HG03196 (cell line): ENCODE measurements at regions not wholly inside any gene's neighbourhood (a gene's known extent, or its start where the extent isn't known, plus 50 kb on each side); places are given as distances from the start of the nearest gene placed in this dataset.

Experiments
- ATAC-seq: cut with Tn5 transposase; IDR thresholded peaks from one replicate; pipeline ENCODE4 v1.9.1; 2021; ENCODE audit not compliant: unreplicated experiment

DNA sequence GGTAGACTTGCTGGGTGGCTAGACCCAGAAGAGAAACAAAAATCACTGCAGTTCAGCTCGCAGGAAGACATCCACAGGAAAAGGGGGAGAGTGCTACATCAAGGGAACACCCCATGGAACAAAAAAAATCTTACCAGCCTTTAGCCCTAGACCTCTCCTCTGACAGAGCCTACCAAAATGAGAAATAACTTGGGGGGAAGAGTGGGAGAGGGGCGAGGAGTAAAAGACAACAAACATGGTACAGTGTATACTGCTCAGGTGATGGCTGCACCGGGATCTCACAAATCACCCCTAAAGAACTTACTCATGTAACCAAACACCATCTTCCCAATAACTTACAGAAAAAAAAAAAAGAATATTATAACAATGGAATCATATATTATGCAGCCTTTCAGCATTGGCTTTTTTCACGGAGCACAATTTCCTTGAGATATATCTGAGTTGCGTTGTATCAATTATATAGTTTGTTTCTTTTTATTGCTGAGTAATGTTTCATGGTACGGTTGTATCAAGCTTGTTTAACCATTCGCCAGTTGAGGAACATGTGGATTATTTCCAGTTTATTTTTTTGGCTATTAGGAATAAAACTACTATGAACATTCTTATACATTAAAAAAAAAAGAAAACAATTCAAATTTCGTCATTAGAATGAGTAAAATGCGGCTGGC lies 90.9 kb downstream of the ZNF280B start:
- ATAC-seq, result no peak

- ATAC-seq, result no peak
Measured at GRCh38 chr22:22418163-22418549, 90.4 kb downstream of the ZNF280B start.

DNA sequence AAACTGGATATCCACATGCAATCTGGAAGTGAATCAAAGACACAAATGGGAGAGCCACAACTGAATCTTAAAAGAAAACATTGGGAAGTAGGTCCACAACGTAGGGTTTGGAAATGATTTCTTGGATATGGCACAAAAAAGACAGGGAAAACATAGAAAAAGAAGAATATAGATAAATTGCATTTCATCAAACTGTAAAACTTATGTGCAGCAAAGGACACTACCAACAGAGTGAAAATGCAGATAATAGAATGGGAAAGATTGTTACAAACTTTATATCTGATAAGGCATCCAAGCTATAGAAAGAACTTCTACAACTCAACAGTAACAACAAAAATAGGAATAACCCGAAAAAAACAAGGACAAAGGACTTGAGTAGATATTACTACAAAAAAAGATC lies 89.6 kb downstream of the ZNF280B start:
- no peak for ATAC-seq

- ATAC-seq, result no peak
Measured at GRCh38 chr22:22420580-22420979, 88.0 kb downstream of the ZNF280B start.

DNA sequence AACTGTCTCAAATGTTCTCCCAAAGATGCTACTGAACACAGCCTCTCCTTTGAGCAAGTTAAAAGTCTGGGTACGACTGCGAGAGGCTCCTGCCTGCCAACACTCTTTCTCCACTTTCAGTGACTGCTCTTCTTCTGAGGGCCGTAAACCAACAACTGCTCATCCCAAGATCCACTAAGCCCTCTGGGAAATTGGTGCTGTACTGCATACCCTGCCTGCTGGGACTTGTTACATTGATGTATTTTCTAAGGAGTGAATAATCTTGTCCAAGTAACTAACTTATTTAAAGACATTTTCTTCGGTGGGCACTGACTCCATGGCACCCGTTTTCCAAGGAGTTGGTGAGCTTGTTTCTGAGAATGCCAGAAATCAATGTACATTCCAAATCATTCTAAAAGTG lies 87.2 kb downstream of the ZNF280B start:
- ATAC-seq, result no peak

- peak; percentile 87 for ATAC-seq
Measured at GRCh38 chr22:22422629-22423112, 85.9 kb downstream of the ZNF280B start.

DNA sequence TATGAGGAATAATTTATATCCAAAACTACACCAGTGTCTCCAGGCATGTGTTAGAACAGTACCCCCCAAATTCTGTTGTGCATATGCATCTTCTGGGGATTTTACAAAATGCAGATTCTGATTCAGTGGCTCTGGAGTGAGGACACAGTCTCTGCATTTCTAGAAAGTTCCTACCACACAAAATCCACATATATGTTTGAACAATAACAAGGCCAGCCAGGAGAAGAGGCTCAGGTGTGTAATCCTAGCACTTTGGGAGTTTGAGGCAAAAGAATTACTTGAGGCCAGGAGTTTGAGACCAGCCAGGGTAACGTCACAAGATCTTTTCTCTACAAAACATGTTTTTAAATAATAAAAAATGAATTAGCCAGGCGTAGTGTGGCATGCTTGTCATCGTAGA lies 84.9 kb downstream of the ZNF280B start:
- ATAC-seq, result no peak

DNA sequence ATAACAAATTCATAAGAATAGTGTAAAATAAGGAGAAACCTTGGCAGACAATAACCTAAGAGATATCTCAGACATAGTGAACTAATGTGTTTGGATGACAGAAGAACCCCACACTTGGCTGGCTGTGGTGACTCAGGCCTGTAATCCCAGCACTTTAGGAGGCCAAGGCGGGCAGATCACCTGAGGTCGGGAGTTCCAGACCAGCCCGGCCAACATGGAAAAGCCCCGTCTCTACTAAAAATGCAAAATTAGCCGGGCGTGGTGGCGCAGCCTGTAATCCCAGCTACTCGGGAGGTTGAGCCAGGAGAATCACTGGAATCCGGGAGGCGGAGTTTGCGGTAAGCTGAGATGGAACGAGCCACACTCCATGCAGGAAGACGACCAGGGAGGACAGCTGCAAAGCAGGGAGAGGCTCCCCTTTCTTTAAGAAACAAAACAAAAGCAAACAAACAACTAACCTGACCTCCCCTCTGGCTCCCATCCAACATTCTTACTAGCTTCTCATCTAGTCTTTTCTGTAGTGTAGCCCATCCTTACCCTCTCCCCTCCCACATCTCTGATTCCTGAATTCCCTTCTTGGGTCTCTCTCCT lies 84.2 kb downstream of the ZNF280B start:
- no peak for ATAC-seq

GRCh38 chr22:22424956-22425355 lies 83.6 kb downstream of the ZNF280B start:
- no peak for ATAC-seq

- no peak for ATAC-seq
Measured at GRCh38 chr22:22425356-22425755, 83.2 kb downstream of the ZNF280B start.

DNA sequence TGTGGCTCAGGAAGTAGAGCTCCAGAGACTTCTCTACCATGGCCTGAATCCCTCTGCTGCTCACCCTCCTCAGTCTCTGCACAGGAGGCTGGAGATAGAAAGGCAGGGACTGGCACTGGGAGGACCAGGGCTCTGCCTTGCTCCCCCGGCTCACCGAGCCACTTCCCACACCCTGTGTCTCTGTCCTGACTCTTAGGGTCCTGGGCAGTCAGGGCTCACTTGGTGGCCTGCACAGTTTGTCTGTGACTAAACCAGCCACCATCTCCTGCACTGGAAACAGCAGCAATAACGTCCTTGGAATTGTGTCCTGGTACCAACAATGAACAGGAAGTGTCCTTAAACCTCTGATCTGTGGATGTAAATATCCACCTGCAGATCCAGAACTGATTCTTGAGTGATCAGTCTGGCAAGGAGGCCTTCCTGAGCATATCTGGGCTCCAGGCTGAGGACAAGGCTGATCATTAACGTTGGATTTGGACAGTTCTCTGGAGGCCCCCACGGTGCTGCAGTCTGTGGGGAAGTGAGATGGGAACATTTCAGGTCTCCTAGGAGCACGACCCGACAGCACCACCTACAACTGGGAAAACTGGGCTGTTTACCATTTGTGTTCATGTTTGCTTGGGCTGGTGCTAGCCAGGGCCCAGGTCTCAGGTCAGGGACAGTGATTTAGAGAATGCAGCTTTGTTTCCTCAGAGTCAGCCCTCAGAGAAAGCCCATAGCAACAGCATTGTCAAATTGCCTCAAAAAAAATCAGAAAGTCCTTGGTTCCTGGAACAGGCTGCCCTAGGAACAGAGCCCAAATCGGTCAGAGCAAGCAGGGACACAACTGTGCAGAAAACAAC lies 82.5 kb downstream of the ZNF280B start:
- no peak for ATAC-seq

GRCh38 chr22:22427542-22428065 lies 80.9 kb downstream of the ZNF280B start:
- ATAC-seq, result no peak

DNA sequence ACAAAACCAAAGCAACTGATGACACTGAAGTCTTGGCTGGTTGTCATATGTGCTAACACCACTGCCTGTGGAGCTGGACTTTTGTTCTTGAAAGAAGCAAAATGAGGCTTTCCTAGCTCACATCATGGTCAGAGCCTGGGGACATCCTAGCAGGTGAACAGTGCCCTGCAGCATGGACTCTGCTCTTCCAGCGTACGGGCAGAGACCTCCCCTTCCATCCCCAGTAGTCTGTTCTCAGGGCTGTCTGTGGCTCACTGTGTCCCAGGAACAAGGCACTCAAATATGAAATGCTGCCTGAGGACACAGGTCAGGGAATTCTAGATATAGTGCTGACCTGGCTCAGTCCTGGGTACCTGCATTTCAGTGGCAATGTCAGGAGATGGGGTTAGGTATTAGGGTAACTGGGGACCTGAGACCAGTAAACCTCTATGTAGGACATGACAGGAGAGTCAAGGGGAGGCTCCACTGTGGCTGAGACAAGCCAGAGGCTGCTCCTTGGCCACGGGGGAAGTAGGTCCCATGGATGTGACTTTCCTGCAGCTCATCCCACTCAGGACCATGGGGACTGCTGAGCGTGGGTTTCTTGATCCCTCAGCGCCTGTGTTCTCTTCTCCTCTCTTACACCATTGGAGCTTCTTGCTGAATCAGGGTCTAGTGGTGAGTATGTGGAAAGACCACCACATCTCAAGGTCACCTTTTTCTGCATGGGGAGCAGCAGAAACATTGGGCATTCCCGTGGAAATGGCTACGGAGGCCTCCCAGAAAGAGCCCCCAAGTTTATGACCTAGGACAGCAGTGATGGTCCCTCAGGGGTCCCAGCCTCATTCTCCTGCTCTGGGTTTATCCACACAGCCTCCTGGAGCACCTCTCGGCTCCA lies 80.1 kb downstream of the ZNF280B start:
- ATAC-seq, result no peak

- ATAC-seq, result no peak
Measured at GRCh38 chr22:22429369-22430108, 79.0 kb downstream of the ZNF280B start.

- no peak for ATAC-seq
Measured at GRCh38 chr22:22430111-22430820, 78.3 kb downstream of the ZNF280B start.

- ATAC-seq, result no peak
Measured at GRCh38 chr22:22431271-22432220, 77.0 kb downstream of the ZNF280B start.

DNA sequence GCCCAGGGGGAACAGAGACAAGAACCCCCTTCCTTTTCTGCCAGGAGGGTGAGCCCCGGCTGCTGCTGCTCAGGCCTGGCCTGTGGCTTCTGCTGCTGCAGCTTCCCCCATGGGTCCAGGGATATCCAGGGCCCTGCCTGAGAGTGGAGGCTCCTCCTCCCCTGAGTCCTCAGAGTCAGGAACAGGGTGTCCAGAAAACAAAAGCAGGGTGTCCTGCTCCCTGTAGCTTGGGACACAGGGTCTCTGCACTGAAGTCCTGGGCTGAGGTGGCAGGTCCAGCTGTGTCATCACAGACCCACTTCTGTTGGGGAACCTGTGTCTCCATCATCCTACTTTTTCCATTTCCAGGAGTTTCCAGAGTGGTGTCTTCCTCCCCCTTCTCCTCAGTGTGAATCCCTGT lies 76.1 kb downstream of the ZNF280B start:
- ATAC-seq, result no peak

DNA sequence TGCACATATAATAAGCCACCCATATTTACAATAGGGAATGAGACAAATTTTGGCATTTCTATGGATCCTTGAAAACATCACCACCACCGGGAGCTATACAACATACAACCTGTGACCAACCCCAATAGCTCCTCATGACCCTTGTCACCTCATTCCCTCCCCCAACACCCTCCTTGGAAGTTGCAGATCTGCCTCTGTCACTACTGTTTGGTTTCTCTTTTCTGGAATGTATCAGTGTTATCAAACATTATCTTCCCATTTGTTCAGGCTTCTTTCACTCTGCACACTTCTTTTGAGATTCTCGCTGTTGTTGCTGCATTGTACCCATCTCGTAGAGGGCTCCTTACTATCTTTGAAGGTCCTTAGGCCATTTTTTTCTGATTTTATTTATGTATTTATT lies 75.6 kb downstream of the ZNF280B start:
- ATAC-seq, result no peak
